ENCODE measurements at regions not wholly inside any gene's neighbourhood (a gene's known extent, or its start where the extent isn't known, plus 50 kb on each side); places are given as distances from the start of the nearest gene placed in this dataset.

DNA sequence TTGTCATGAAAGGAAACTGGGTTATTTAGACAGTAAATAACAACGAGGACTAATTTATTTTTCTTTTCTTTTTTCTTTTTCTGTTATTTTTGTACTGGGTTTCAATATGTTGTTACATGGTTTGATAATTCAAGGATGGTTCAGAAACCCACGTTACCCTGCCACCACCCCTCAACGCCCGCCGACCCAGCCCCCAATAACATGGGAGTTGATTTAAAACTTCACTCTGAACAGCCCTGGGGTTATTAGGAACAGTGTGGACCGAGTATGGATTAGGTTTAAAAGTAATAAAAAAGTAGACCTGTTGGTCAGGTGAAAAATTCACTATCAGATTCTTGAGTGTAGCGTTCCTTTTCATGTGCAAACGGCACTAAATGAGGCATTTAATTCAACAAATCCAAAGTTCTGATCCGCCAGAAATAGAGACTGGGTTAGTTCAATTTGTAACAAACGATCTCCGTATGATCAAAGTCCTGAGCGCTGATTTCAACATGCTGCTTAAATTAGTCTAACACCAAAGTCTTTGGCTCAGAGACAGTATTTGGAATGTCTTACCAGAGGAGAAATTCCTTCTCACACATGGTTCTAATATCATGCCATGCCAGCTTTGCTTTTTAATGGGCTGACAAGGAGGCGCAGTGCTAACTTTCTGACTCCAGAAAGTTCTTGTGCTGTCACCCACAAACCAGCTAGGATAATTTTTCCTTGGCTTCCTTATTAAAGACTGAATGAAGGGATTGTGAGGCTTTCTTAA lies 173.1 kb upstream of the IRX3 start:
- ATAC-seq (no peak), DNase-seq (ENCODE audit: low read depth, low spot score) (no peak)
- Histone ChIP-seq H3K4me1 (ENCODE audit: control insufficient read depth, insufficient read depth, low read length) (no peaks in the 10 kb centered on the region), H3K27me3 (ENCODE audit: control insufficient read depth, insufficient read depth, low read length) (no peaks in the 10 kb centered on the region), H3K27ac (ENCODE audit: low read length) (no peak overlapping the region), H3K9me3 (ENCODE audit: control insufficient read depth, insufficient read depth, low read depth, low read length) (0 out of 2 replicates have a peak, but pooled peaks cover 2% of the 10 kb centered on the region), H3K36me3 (ENCODE audit: control insufficient read depth, insufficient read depth, low read length) (no peaks in the 10 kb centered on the region), H3K4me3 (ENCODE audit: low read depth in 2 of 2, low read length in 2 of 2) (no peak overlapping the region)
- POLR2A ChIA-PET, result no interaction called here
- CTCF ChIA-PET, result no interaction called here
- no peak for TF ChIP-seq TCF7L2 (IDR thresholded peaks at IDR 0.05; ENCODE audit: low read depth, low read length)
- TF ChIP-seq POLR2AphosphoS5 (IDR thresholded peaks at IDR 0.05; ENCODE audit: low read depth, low read length), result no peak
- TF ChIP-seq, protein P1, sequence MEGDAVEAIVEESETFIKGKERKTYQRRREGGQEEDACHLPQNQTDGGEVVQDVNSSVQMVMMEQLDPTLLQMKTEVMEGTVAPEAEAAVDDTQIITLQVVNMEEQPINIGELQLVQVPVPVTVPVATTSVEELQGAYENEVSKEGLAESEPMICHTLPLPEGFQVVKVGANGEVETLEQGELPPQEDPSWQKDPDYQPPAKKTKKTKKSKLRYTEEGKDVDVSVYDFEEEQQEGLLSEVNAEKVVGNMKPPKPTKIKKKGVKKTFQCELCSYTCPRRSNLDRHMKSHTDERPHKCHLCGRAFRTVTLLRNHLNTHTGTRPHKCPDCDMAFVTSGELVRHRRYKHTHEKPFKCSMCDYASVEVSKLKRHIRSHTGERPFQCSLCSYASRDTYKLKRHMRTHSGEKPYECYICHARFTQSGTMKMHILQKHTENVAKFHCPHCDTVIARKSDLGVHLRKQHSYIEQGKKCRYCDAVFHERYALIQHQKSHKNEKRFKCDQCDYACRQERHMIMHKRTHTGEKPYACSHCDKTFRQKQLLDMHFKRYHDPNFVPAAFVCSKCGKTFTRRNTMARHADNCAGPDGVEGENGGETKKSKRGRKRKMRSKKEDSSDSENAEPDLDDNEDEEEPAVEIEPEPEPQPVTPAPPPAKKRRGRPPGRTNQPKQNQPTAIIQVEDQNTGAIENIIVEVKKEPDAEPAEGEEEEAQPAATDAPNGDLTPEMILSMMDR (IDR thresholded peaks at IDR 0.05), result no peak
- TF ChIP-seq, protein P2, sequence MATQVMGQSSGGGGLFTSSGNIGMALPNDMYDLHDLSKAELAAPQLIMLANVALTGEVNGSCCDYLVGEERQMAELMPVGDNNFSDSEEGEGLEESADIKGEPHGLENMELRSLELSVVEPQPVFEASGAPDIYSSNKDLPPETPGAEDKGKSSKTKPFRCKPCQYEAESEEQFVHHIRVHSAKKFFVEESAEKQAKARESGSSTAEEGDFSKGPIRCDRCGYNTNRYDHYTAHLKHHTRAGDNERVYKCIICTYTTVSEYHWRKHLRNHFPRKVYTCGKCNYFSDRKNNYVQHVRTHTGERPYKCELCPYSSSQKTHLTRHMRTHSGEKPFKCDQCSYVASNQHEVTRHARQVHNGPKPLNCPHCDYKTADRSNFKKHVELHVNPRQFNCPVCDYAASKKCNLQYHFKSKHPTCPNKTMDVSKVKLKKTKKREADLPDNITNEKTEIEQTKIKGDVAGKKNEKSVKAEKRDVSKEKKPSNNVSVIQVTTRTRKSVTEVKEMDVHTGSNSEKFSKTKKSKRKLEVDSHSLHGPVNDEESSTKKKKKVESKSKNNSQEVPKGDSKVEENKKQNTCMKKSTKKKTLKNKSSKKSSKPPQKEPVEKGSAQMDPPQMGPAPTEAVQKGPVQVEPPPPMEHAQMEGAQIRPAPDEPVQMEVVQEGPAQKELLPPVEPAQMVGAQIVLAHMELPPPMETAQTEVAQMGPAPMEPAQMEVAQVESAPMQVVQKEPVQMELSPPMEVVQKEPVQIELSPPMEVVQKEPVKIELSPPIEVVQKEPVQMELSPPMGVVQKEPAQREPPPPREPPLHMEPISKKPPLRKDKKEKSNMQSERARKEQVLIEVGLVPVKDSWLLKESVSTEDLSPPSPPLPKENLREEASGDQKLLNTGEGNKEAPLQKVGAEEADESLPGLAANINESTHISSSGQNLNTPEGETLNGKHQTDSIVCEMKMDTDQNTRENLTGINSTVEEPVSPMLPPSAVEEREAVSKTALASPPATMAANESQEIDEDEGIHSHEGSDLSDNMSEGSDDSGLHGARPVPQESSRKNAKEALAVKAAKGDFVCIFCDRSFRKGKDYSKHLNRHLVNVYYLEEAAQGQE (IDR thresholded peaks at IDR 0.05; ENCODE audit: insufficient read depth in 1 of 2, low read depth in 2 of 2, low read length in 1 of 2), result no peak
- no peak for TF ChIP-seq SIN3A (IDR thresholded peaks at IDR 0.05; ENCODE audit: borderline replicate concordance, insufficient read depth, low read depth, low read length)
- intact Hi-C loops (cut with micrococcal nuclease; ENCODE audit: unreplicated experiment), result loop anchor here (10.0 kb wide), 1 partner anchor 175 kb away; the partner anchor contains the start of gene IRX3
- no TSS peak for BruUV-seq (replicated peaks)
- in situ Hi-C loops (cut with HindIII; ENCODE audit: low pct_unique_long_range_greater_than_20kb, low sequenced_read_pairs), result no loop called here

DNA sequence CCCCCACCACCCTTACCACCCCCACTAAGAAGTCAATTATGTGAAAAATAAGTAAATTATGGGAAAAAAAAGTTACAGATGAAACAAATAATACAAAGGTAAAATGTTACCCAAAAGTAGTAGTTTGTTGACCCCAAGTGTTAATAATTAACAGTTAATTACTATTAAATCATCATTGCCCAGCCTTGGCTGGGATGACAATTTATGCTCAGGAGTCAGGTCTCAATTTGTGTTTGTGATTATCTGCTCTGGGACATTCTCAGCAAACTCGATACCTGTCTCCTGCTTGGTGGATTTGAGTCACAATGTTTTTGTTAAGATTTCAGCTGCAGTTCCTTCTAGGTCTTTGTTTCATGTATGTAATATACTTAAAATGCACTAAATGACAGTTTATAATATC lies 172.3 kb upstream of the IRX3 start:
- intact Hi-C loops (cut with micrococcal nuclease; ENCODE audit: unreplicated experiment) (loop anchor here (10.0 kb wide), 1 partner anchor 174 kb away; the partner anchor contains the start of gene IRX3), in situ Hi-C loops (cut with HindIII; ENCODE audit: low pct_unique_long_range_greater_than_20kb, low sequenced_read_pairs) (no loop called here)
- ChIA-PET CTCF (no interaction called here), POLR2A (no interaction called here)
- Histone ChIP-seq H3K4me1 (ENCODE audit: control insufficient read depth, insufficient read depth, low read length) (no peaks in the 10 kb centered on the region), H3K4me3 (ENCODE audit: low read depth in 2 of 2, low read length in 2 of 2) (no peak overlapping the region), H3K36me3 (ENCODE audit: control insufficient read depth, insufficient read depth, low read length) (no peaks in the 10 kb centered on the region), H3K27me3 (ENCODE audit: control insufficient read depth, insufficient read depth, low read length) (no peaks in the 10 kb centered on the region), H3K27ac (ENCODE audit: low read length) (no peak overlapping the region), H3K9me3 (ENCODE audit: control insufficient read depth, insufficient read depth, low read depth, low read length) (0 out of 2 replicates have a peak, but pooled peaks cover 2% of the 10 kb centered on the region)
- no peak for ATAC-seq
- TF ChIP-seq, protein P1 (IDR thresholded peaks at IDR 0.05), result no peak
- no peak for TF ChIP-seq TCF7L2 (IDR thresholded peaks at IDR 0.05; ENCODE audit: low read depth, low read length)
- TF ChIP-seq, protein P2 (IDR thresholded peaks at IDR 0.05; ENCODE audit: insufficient read depth in 1 of 2, low read depth in 2 of 2, low read length in 1 of 2), result no peak
- no peak for TF ChIP-seq POLR2AphosphoS5 (IDR thresholded peaks at IDR 0.05; ENCODE audit: low read depth, low read length)
- TF ChIP-seq SIN3A (IDR thresholded peaks at IDR 0.05; ENCODE audit: borderline replicate concordance, insufficient read depth, low read depth, low read length), result no peak
- no peak for DNase-seq (ENCODE audit: low read depth, low spot score)
- BruUV-seq (replicated peaks), result no TSS peak
